ENCODE measurements at regions not wholly inside any gene's neighbourhood (a gene's known extent, or its start where the extent isn't known, plus 50 kb on each side); places are given as distances from the start of the nearest gene placed in this dataset.

- ATAC-seq (no peak), DNase-seq (ENCODE audit: low spot score) (no peak), FAIRE-seq (no peak)
- peaks cover 60% of the 10 kb centered on the region for H3K4me1 ChIP-seq (ENCODE audit: insufficient read depth, low read length)
- no peak overlapping the region for H3K9ac ChIP-seq (ENCODE audit: insufficient read depth, low read depth, low read length)
- H3K36me3 ChIP-seq (replicated peaks in 1 of 2; ENCODE audit: control insufficient read depth in 1 of 2, insufficient read depth in 2 of 2, low read length in 2 of 2), result no peaks in the 10 kb centered on the region
- H3K79me2 ChIP-seq (ENCODE audit: insufficient read depth, low read length), result no peaks in the 10 kb centered on the region
- no peaks in the 10 kb centered on the region for H3K27me3 ChIP-seq (ENCODE audit: control insufficient read depth in 1 of 2, insufficient read depth in 2 of 2, low read length in 2 of 2)
- TF ChIP-seq ZKSCAN8 (CRISPR knock-in tag; IDR thresholded peaks at IDR 0.05; ENCODE audit: borderline replicate concordance), result no peak
- TF ChIP-seq ZBTB20 (CRISPR knock-in tag; IDR thresholded peaks at IDR 0.05; ENCODE audit: borderline replicate concordance, low read depth), result no peak
- TF ChIP-seq ZNF597 (CRISPR knock-in tag; IDR thresholded peaks at IDR 0.05), result no peak
- no peak for TF ChIP-seq ETS1 (CRISPR knock-in tag; IDR thresholded peaks at IDR 0.05)
- TF ChIP-seq KDM4B (CRISPR knock-in tag; IDR thresholded peaks at IDR 0.05), result no peak
- no peak for TF ChIP-seq NR2F1 (CRISPR knock-in tag; IDR thresholded peaks at IDR 0.05)
- TF ChIP-seq ZNF777 (CRISPR knock-in tag; IDR thresholded peaks at IDR 0.05), result no peak
- no peak for TF ChIP-seq ZBTB10 (CRISPR knock-in tag; IDR thresholded peaks at IDR 0.05; ENCODE audit: borderline replicate concordance)
- no peak for TF ChIP-seq SMARCE1 (IDR thresholded peaks at IDR 0.05; ENCODE audit: borderline replicate concordance)
- no peak for TF ChIP-seq ZSCAN31 (CRISPR knock-in tag; IDR thresholded peaks at IDR 0.05; ENCODE audit: low read depth)
- no peak for TF ChIP-seq ZBTB25 (CRISPR knock-in tag; IDR thresholded peaks at IDR 0.05)
- no peaks in the 10 kb centered on the region for H4K20me1 ChIP-seq (ENCODE audit: insufficient read depth, low read length)
- H3K4me3 ChIP-seq (replicated peaks in 1 of 3; ENCODE audit: insufficient read depth in 1 of 3, low read depth in 2 of 3, low read length in 3 of 3), result no peak overlapping the region
- intact Hi-C loops (cut with micrococcal nuclease; ENCODE audit: unreplicated experiment), result no loop called here
- in situ Hi-C loops (cut with HindIII; ENCODE audit: extremely low pct_ligation_motif_present, low pct_unique_long_range_greater_than_20kb), result no loop called here
- ChIA-PET CTCF (ENCODE audit: low intra/inter-chr PET ratio, low total read pairs) (no interaction called here), POLR2A (no interaction called here)
- no peak overlapping the region for H3K27ac ChIP-seq (ENCODE audit: extremely low read length, insufficient read depth, low read length)
- BruUV-seq (replicated peaks), result no TSS peak
- no peak overlapping the region for H2AFZ ChIP-seq (ENCODE audit: low read length)
- H3K9me3 ChIP-seq (ENCODE audit: low read length), result no peaks in the 10 kb centered on the region
- WGBS (ENCODE audit: low lambda C conversion rate), result 100% methylated on average over 5 of the region's 7 CpGs
- H3K4me2 ChIP-seq (ENCODE audit: low read depth, low read length), result no peak overlapping the region
Observed at GRCh38 chr1:234836045-234836681, 226.2 kb upstream of the IRF2BP2 start.
